ENCODE measurements at regions not wholly inside any gene's neighbourhood (a gene's known extent, or its start where the extent isn't known, plus 50 kb on each side); places are given as distances from the start of the nearest gene placed in this dataset.
"Not testable (repeated sequence)": the region's sequence is repeated elsewhere in the genome, so short reads cannot be mapped to it uniquely, and the experiment has no call there.

- DNase-seq = no peak
These were observed 104.9 kb downstream of the CHIC2 start for GRCh38 chr4:53959343-53960120.

- DNase-seq = no peak
These were observed 108.0 kb downstream of the CHIC2 start for GRCh38 chr4:53956454-53956853.

GRCh38 chr4:53956053-53956452, 108.4 kb downstream of the CHIC2 start:
- DNase-seq = no peak

GRCh38 chr4:53951414-53951813, 113.0 kb downstream of the CHIC2 start:
- DNase-seq = no peak

GRCh38 chr4:53943345-53944085, 120.9 kb downstream of the CHIC2 start:
- DNase-seq = no peak

GRCh38 chr4:53942712-53943111, 121.7 kb downstream of the CHIC2 start:
- no peak for DNase-seq

- no peak for DNase-seq
These were observed 123.1 kb downstream of the CHIC2 start for GRCh38 chr4:53941331-53941730.

GRCh38 chr4:53939892-53940291, 124.5 kb downstream of the CHIC2 start:
- not testable (repeated sequence) for DNase-seq

GRCh38 chr4:53937918-53938317, 126.5 kb downstream of the CHIC2 start:
- DNase-seq = no peak

GRCh38 chr4:53937327-53937726, 127.1 kb downstream of the CHIC2 start:
- DNase-seq = no peak

- no peak for DNase-seq
These were observed 128.6 kb downstream of the CHIC2 start for GRCh38 chr4:53935780-53936179.

- DNase-seq = no peak
These were observed 131.4 kb downstream of the CHIC2 start for GRCh38 chr4:53932796-53933610.

- DNase-seq = no peak
These were observed 132.9 kb downstream of the CHIC2 start for GRCh38 chr4:53931461-53931961.

GRCh38 chr4:53929955-53930798, 134.2 kb downstream of the CHIC2 start:
- DNase-seq = peak in 4 of 5 experiments; percentile 14 to 61 (median 18)

- no peak for DNase-seq
These were observed 135.1 kb downstream of the CHIC2 start for GRCh38 chr4:53929311-53929710.

GRCh38 chr4:53928825-53929224, 135.6 kb downstream of the CHIC2 start:
- DNase-seq = no peak

- DNase-seq = no peak
These were observed 139.3 kb downstream of the CHIC2 start for GRCh38 chr4:53925050-53925605.

GRCh38 chr4:53924333-53925049, 139.9 kb downstream of the CHIC2 start:
- no peak for DNase-seq

GRCh38 chr4:53923921-53924320, 140.5 kb downstream of the CHIC2 start:
- no peak for DNase-seq

- DNase-seq = no peak
These were observed 142.5 kb downstream of the CHIC2 start for GRCh38 chr4:53921856-53922255.

- no peak for DNase-seq
These were observed 143.5 kb downstream of the CHIC2 start for GRCh38 chr4:53920883-53921282.

Measured in T-helper 2 cell (primary cell).